Nephron (organoid): ENCODE measurements at regions not wholly inside any gene's neighbourhood (a gene's known extent, or its start where the extent isn't known, plus 50 kb on each side); places are given as distances from the start of the nearest gene placed in this dataset.

Source experiments
- H3K27ac Mint-ChIP-seq, 3 experiments: 2 replicates each; pipeline ENCODE4 v1.8.0; 2020; ENCODE audit warnings: mixed read lengths in 3 of 3, mild to moderate bottlenecking in 2 of 3, moderate library complexity in 1 of 3
- H3K27me3 Mint-ChIP-seq: 2 replicates; pipeline ENCODE4 v1.8.0; 2021; ENCODE audit warnings: low read depth, mild to moderate bottlenecking, moderate library complexity, mixed read lengths
- H3K36me3 Mint-ChIP-seq: 2 replicates; pipeline ENCODE4 v1.8.0; 2020; ENCODE audit warnings: low read depth, mixed read lengths
- H3K4me1 Mint-ChIP-seq: 2 replicates; pipeline ENCODE4 v1.8.0; 2020; ENCODE audit warnings: mixed read lengths
- H3K4me3 Mint-ChIP-seq, 3 experiments: 2 replicates each; pipeline ENCODE4 v1.8.0; 2020; ENCODE audit warnings: mild to moderate bottlenecking in 3 of 3, mixed read lengths in 3 of 3, moderate library complexity in 2 of 3
- H3K9me3 Mint-ChIP-seq: 2 replicates; pipeline ENCODE4 v1.8.0; 2020; ENCODE audit warnings: mixed read lengths
- TF ChIP-seq, protein P1 (sequence below), 3 experiments: fragments of 200-600 bp; sonication (generic); IDR thresholded peaks; one replicate each; pipeline ENCODE4 v1.5.0; 2021; ENCODE audit warnings: antibody characterized with exemption in 3 of 3; ENCODE audit not compliant: unreplicated experiment in 3 of 3

DNA sequence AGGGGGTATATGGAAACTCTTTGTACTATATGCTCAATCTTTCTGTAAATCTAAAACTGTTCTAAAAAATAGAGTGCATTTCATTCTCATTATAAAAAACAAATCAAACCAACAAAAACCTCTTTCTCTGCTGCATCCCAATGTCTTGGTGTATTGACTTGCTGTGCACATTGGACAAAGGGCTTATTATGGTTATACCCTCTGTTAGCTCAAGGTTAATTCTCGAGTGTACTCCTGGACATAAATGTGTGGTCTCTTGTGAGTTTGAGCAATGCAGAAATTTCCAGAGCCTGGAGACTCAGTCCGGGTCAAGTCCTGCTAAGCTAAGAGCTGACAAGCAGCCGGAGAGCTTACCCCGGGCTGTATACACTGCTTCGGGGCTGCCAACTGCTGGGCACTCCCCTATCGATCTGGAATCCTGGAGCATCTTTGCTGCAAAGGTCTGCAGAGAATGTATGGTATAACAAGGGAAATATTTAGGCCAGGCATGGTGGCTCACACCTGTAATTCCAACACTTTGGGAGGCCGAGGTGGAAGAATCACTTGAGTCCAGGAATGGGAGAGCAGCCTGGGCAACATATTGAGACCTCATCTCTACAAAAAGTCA is 66.2 kb upstream of the BRD7 start:
- TF ChIP-seq, protein P1, sequence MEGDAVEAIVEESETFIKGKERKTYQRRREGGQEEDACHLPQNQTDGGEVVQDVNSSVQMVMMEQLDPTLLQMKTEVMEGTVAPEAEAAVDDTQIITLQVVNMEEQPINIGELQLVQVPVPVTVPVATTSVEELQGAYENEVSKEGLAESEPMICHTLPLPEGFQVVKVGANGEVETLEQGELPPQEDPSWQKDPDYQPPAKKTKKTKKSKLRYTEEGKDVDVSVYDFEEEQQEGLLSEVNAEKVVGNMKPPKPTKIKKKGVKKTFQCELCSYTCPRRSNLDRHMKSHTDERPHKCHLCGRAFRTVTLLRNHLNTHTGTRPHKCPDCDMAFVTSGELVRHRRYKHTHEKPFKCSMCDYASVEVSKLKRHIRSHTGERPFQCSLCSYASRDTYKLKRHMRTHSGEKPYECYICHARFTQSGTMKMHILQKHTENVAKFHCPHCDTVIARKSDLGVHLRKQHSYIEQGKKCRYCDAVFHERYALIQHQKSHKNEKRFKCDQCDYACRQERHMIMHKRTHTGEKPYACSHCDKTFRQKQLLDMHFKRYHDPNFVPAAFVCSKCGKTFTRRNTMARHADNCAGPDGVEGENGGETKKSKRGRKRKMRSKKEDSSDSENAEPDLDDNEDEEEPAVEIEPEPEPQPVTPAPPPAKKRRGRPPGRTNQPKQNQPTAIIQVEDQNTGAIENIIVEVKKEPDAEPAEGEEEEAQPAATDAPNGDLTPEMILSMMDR (IDR thresholded peaks at IDR 0.05; ENCODE audit: unreplicated experiment in 3 of 3), result no peak
- no peak overlapping the region for H3K4me3 Mint-ChIP-seq
- H3K4me1 Mint-ChIP-seq, result no peaks in the 10 kb centered on the region
- H3K27ac Mint-ChIP-seq, result no peak overlapping the region
- H3K27me3 Mint-ChIP-seq, result peaks cover 11% of the 10 kb centered on the region
- H3K36me3 Mint-ChIP-seq, result no peaks in the 10 kb centered on the region
- peaks cover 14% of the 10 kb centered on the region for H3K9me3 Mint-ChIP-seq

DNA sequence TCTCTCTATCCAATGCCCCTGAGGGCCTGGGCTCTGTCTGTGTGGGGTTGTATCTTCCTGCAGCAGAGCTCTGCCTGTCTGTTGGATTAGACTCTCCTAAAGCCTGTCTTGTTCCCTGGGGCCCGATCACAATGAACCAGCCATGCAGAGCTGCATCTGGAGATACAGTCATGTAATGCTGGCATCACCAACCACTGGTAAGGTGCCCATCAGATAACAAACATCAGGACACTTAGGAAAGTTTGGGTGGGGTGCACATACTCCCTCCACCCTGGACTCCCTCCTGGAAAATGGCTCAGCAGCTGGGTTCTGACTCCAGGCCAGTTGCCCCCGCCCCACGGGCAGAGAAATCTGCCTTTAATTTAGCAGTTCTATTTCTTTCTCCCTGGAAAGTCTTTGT is 61.3 kb upstream of the BRD7 start:
- Mint-ChIP-seq H3K9me3 (peaks cover 6% of the 10 kb centered on the region), H3K36me3 (no peaks in the 10 kb centered on the region), H3K4me3 (no peak overlapping the region), H3K27me3 (peaks cover 11% of the 10 kb centered on the region), H3K4me1 (no peaks in the 10 kb centered on the region), H3K27ac (no peak overlapping the region)
- TF ChIP-seq, protein P1 (IDR thresholded peaks at IDR 0.05; ENCODE audit: unreplicated experiment in 3 of 3), result no peak

DNA sequence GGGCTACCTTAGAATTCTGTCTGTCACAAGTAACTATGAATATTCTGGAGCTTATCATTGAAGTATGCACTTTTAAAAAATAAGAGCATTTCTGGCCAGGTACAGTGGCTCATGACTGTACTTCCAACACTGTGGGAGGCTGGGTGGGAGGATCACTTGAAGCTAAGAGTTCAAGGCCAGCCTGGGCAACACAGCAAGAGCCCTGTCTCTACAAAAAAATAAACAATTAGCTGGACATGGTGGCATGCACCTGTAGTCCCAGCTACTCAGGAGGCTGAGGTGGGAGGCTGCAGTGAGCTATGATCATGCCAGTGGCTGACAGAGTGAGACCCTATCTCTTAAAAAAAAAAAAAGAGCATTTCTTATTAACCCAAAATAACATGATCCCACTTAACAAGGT is 60.0 kb upstream of the BRD7 start:
- peaks cover 6% of the 10 kb centered on the region for H3K9me3 Mint-ChIP-seq
- TF ChIP-seq, protein P1 (IDR thresholded peaks at IDR 0.05; ENCODE audit: unreplicated experiment in 3 of 3), result no peak
- H3K4me3 Mint-ChIP-seq, result no peak overlapping the region
- peaks cover 14% of the 10 kb centered on the region for H3K27me3 Mint-ChIP-seq
- H3K4me1 Mint-ChIP-seq, result no peaks in the 10 kb centered on the region
- no peaks in the 10 kb centered on the region for H3K36me3 Mint-ChIP-seq
- H3K27ac Mint-ChIP-seq, result no peak overlapping the region

DNA sequence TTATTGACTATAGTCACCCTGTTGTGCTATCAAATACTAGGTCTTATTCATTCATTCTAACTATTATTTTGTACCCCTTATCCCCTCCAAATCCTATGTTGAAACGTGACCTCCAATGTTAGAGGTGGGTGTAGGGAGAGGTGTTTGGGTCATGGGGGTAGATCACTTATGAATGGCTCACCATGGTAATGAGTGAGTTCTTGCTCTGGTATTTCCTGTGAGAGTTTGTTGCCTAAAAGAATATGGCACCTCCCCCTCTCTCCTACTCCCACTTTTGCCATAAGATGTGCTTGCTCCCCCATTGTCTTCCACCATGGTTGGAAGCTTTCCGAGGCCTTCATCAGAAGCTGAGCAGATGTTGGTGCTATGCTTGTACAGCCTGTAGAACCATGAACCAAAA is 59.3 kb upstream of the BRD7 start:
- Mint-ChIP-seq H3K9me3 (peaks cover 6% of the 10 kb centered on the region), H3K27me3 (peaks cover 16% of the 10 kb centered on the region), H3K4me1 (no peaks in the 10 kb centered on the region), H3K27ac (no peak overlapping the region), H3K36me3 (no peaks in the 10 kb centered on the region), H3K4me3 (no peak overlapping the region)
- TF ChIP-seq, protein P1 (IDR thresholded peaks at IDR 0.05; ENCODE audit: unreplicated experiment in 3 of 3), result no peak

DNA sequence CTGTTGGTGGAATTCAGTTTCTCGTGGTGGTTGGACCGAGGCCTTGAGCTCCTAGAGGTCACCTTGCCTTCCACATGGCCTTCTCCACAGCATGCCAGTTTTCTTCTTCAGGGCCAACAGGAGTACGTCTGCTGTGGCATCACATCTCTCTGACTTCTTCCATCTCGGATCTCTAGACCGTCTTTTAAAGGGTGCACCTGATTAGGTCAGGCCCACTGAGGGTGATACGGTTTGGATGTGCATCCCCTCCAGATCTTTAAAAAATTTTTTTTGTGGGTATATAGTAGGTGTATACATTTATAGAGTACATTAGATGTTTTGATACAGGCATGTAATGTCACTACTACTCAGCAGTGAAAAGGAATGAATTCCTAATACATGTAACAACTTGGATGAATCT is 58.3 kb upstream of the BRD7 start:
- no peaks in the 10 kb centered on the region for H3K36me3 Mint-ChIP-seq
- H3K27me3 Mint-ChIP-seq, result peaks cover 14% of the 10 kb centered on the region
- H3K4me1 Mint-ChIP-seq, result no peaks in the 10 kb centered on the region
- no peak overlapping the region for H3K27ac Mint-ChIP-seq
- peaks cover 6% of the 10 kb centered on the region for H3K9me3 Mint-ChIP-seq
- TF ChIP-seq, protein P1 (IDR thresholded peaks at IDR 0.05; ENCODE audit: unreplicated experiment in 3 of 3), result no peak
- no peak overlapping the region for H3K4me3 Mint-ChIP-seq

DNA sequence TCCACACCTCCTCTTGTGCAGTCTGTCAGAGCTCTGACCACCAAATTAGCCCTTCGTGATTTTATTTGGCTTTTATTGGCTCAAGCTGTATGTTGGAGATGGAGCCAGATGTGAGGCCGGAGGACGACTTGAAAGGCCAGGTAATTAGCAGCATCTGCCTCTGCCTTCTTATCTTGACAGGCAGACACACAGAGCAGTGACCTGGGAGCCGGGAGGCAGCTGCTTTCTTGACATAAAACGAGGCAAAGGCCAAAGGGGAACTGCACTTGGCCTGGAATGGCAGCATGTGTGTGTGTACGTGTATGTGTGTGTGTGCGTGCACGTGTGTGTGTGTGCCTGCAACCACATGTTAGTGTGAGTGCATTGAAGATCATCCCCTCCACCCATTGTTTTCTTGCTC is 56.9 kb upstream of the BRD7 start:
- no peaks in the 10 kb centered on the region for H3K36me3 Mint-ChIP-seq
- peaks cover 11% of the 10 kb centered on the region for H3K9me3 Mint-ChIP-seq
- H3K4me1 Mint-ChIP-seq, result no peaks in the 10 kb centered on the region
- no peak overlapping the region for H3K4me3 Mint-ChIP-seq
- TF ChIP-seq, protein P1 (IDR thresholded peaks at IDR 0.05; ENCODE audit: unreplicated experiment in 3 of 3), result no peak
- H3K27me3 Mint-ChIP-seq, result peaks cover 15% of the 10 kb centered on the region
- no peak overlapping the region for H3K27ac Mint-ChIP-seq
